HEK293 (cell line): ENCODE measurements at regions not wholly inside any gene's neighbourhood (a gene's known extent, or its start where the extent isn't known, plus 50 kb on each side); places are given as distances from the start of the nearest gene placed in this dataset.

Experiments
- CTCF ChIA-PET: fragments of 350-600 bp; formaldehyde crosslinking; extraction: SDS; loops from one replicate; lab custom pipeline; 2021; ENCODE audit warnings: antibody characterized with exemption; lab: Yijun Ruan, JAX
- POLR2A ChIA-PET: fragments of 300-600 bp; formaldehyde crosslinking; extraction: SDS; loops from one replicate; lab custom pipeline; 2020; ENCODE audit warnings: antibody characterized with exemption, inconsistent platforms; lab: Yijun Ruan, JAX
- H3K27ac ChIP-seq: fragments of 200-500 bp; sonication (Bioruptor generic); 2 replicates; pipeline ENCODE4 v1.5.1; 2014; ENCODE audit warnings: low read depth, low read length, control low read depth, inconsistent platforms; ENCODE audit errors: extremely low read depth
- H3K36me3 ChIP-seq, 2 experiments: fragments of 200-500 bp in 1 of 2; sonication (Bioruptor generic) in 1 of 2; 1 replicate in 1 of 2; 2 replicates in 1 of 2; pipeline ENCODE4 v1.5.1; 2014 to 2017; ENCODE audit warnings: inconsistent platforms in 2 of 2, low read length in 2 of 2; ENCODE audit not compliant: control insufficient read depth in 2 of 2, insufficient read depth in 1 of 2
- H3K4me1 ChIP-seq: fragments of 200-500 bp; sonication (Bioruptor generic); 2 replicates; pipeline ENCODE4 v1.5.1; 2014; ENCODE audit warnings: mild to moderate bottlenecking, low read length, inconsistent platforms; ENCODE audit not compliant: control insufficient read depth, insufficient read depth
- H3K4me3 ChIP-seq: 2 replicates; pipeline ENCODE4 v1.5.1; 2011; ENCODE audit warnings: low read depth, mild to moderate bottlenecking, control low read depth, low read length, moderate library complexity
- H3K9me3 ChIP-seq: fragments of 200-500 bp; sonication (Bioruptor generic); 2 replicates; pipeline ENCODE4 v1.5.1; 2014; ENCODE audit warnings: low read depth, low read length, inconsistent platforms; ENCODE audit not compliant: control insufficient read depth, insufficient read depth
- OVOL3 ChIP-seq: fragments of 450-650 bp; formaldehyde crosslinking; IDR thresholded peaks from 2 replicates; pipeline ENCODE4 v1.5.1; 2016; ENCODE audit warnings: missing biosample characterization, missing genetic modification characterization
- SP7 ChIP-seq: fragments of 450-650 bp; formaldehyde crosslinking; IDR thresholded peaks from 2 replicates; pipeline ENCODE4 v1.5.1; 2016; ENCODE audit warnings: missing biosample characterization, missing genetic modification characterization
- ZNF10 ChIP-seq: fragments of 450-650 bp; formaldehyde crosslinking; IDR thresholded peaks from 2 replicates; pipeline ENCODE4 v1.5.1; 2017; ENCODE audit warnings: missing biosample characterization, missing genetic modification characterization
- ZNF140 ChIP-seq: fragments of 450-650 bp; formaldehyde crosslinking; IDR thresholded peaks from 2 replicates; pipeline ENCODE4 v1.5.1; 2016; ENCODE audit warnings: missing biosample characterization, missing genetic modification characterization
- ZNF146 ChIP-seq: fragments of 450-650 bp; formaldehyde crosslinking; IDR thresholded peaks from 2 replicates; pipeline ENCODE4 v1.5.1; 2016; ENCODE audit warnings: missing biosample characterization, missing genetic modification characterization
- ZNF175 ChIP-seq: fragments of 450-650 bp; formaldehyde crosslinking; IDR thresholded peaks from 2 replicates; pipeline ENCODE4 v1.5.1; 2016; ENCODE audit warnings: missing biosample characterization, missing genetic modification characterization
- ZNF529 ChIP-seq: fragments of 450-650 bp; formaldehyde crosslinking; IDR thresholded peaks from 2 replicates; pipeline ENCODE4 v1.5.1; 2017; ENCODE audit warnings: missing genetic modification characterization, missing biosample characterization; ENCODE audit not compliant: insufficient replicate concordance
- ZNF561 ChIP-seq: fragments of 450-650 bp; IDR thresholded peaks from 2 replicates; pipeline ENCODE4 v1.5.1; 2018; ENCODE audit warnings: missing biosample characterization, missing genetic modification characterization, borderline replicate concordance
- ZNF585B ChIP-seq: fragments of 450-650 bp; formaldehyde crosslinking; IDR thresholded peaks from 2 replicates; pipeline ENCODE4 v1.5.1; 2016; ENCODE audit warnings: missing biosample characterization, missing genetic modification characterization
- ZNF626 ChIP-seq: fragments of 450-650 bp; sonication (Bioruptor Pico); formaldehyde crosslinking; IDR thresholded peaks from 2 replicates; pipeline ENCODE4 v1.5.1; 2018; ENCODE audit warnings: missing biosample characterization, missing genetic modification characterization, inconsistent platforms
- ZNF707 ChIP-seq: fragments of 450-650 bp; formaldehyde crosslinking; IDR thresholded peaks from 2 replicates; pipeline ENCODE4 v1.5.1; 2016; ENCODE audit warnings: missing biosample characterization, missing genetic modification characterization
- TF ChIP-seq, protein P1 (sequence below): fragments of 450-650 bp; formaldehyde crosslinking; IDR thresholded peaks from 2 replicates; pipeline ENCODE4 v1.5.0; 2017; ENCODE audit warnings: missing biosample characterization, missing genetic modification characterization, borderline replicate concordance
- TF ChIP-seq, protein P2 (sequence below): fragments of 450-650 bp; formaldehyde crosslinking; IDR thresholded peaks from 2 replicates; pipeline ENCODE4 v1.5.1; 2016; ENCODE audit warnings: missing biosample characterization, missing genetic modification characterization
- TF ChIP-seq, protein P3 (sequence below): fragments of 450-650 bp; formaldehyde crosslinking; IDR thresholded peaks from 2 replicates; pipeline ENCODE4 v1.5.1; 2016; ENCODE audit warnings: missing biosample characterization, missing genetic modification characterization
- TF ChIP-seq, protein P4 (sequence below): fragments of 450-650 bp; formaldehyde crosslinking; IDR thresholded peaks from 2 replicates; pipeline ENCODE4 v1.5.1; 2016; ENCODE audit warnings: missing biosample characterization, missing genetic modification characterization
- TF ChIP-seq, protein P5 (sequence below): fragments of 450-650 bp; formaldehyde crosslinking; IDR thresholded peaks from 2 replicates; pipeline ENCODE4; 2016; ENCODE audit warnings: missing biosample characterization, missing genetic modification characterization
- TF ChIP-seq, protein P6 (sequence below): fragments of 450-650 bp; formaldehyde crosslinking; IDR thresholded peaks from 2 replicates; pipeline ENCODE4 v1.5.1; 2016; ENCODE audit warnings: missing biosample characterization, missing genetic modification characterization

DNA sequence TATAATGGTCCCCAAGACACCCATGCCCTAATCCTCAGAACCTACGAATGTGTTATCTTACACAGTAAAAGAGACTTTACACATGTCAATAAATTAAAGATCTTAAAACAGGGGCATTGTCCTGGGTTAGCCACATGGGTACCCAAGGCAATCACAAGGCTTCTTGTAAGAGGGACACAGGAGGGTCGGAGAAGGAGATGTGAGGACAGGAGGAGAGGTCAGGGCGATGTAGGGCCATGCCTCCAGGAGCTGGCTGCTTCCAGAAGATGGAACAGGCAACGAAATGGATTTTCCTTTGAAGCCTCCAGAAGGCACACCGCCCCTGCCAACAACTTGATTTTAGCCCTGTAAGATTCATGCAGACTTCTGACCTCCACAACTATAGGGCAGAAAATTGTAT is 262.7 kb downstream of the MEX3B start (continued):
- TF ChIP-seq, protein P1, sequence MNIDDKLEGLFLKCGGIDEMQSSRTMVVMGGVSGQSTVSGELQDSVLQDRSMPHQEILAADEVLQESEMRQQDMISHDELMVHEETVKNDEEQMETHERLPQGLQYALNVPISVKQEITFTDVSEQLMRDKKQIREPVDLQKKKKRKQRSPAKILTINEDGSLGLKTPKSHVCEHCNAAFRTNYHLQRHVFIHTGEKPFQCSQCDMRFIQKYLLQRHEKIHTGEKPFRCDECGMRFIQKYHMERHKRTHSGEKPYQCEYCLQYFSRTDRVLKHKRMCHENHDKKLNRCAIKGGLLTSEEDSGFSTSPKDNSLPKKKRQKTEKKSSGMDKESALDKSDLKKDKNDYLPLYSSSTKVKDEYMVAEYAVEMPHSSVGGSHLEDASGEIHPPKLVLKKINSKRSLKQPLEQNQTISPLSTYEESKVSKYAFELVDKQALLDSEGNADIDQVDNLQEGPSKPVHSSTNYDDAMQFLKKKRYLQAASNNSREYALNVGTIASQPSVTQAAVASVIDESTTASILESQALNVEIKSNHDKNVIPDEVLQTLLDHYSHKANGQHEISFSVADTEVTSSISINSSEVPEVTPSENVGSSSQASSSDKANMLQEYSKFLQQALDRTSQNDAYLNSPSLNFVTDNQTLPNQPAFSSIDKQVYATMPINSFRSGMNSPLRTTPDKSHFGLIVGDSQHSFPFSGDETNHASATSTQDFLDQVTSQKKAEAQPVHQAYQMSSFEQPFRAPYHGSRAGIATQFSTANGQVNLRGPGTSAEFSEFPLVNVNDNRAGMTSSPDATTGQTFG (tag by site-specific recombination) = no peak
- TF ChIP-seq ZNF585B (tag by site-specific recombination) (no peak), ZNF175 (tag by site-specific recombination) (no peak), ZNF146 (tag by site-specific recombination) (no peak)
- TF ChIP-seq, protein P2, sequence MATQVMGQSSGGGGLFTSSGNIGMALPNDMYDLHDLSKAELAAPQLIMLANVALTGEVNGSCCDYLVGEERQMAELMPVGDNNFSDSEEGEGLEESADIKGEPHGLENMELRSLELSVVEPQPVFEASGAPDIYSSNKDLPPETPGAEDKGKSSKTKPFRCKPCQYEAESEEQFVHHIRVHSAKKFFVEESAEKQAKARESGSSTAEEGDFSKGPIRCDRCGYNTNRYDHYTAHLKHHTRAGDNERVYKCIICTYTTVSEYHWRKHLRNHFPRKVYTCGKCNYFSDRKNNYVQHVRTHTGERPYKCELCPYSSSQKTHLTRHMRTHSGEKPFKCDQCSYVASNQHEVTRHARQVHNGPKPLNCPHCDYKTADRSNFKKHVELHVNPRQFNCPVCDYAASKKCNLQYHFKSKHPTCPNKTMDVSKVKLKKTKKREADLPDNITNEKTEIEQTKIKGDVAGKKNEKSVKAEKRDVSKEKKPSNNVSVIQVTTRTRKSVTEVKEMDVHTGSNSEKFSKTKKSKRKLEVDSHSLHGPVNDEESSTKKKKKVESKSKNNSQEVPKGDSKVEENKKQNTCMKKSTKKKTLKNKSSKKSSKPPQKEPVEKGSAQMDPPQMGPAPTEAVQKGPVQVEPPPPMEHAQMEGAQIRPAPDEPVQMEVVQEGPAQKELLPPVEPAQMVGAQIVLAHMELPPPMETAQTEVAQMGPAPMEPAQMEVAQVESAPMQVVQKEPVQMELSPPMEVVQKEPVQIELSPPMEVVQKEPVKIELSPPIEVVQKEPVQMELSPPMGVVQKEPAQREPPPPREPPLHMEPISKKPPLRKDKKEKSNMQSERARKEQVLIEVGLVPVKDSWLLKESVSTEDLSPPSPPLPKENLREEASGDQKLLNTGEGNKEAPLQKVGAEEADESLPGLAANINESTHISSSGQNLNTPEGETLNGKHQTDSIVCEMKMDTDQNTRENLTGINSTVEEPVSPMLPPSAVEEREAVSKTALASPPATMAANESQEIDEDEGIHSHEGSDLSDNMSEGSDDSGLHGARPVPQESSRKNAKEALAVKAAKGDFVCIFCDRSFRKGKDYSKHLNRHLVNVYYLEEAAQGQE (tag by site-specific recombination) = no peak
- TF ChIP-seq, protein P3, sequence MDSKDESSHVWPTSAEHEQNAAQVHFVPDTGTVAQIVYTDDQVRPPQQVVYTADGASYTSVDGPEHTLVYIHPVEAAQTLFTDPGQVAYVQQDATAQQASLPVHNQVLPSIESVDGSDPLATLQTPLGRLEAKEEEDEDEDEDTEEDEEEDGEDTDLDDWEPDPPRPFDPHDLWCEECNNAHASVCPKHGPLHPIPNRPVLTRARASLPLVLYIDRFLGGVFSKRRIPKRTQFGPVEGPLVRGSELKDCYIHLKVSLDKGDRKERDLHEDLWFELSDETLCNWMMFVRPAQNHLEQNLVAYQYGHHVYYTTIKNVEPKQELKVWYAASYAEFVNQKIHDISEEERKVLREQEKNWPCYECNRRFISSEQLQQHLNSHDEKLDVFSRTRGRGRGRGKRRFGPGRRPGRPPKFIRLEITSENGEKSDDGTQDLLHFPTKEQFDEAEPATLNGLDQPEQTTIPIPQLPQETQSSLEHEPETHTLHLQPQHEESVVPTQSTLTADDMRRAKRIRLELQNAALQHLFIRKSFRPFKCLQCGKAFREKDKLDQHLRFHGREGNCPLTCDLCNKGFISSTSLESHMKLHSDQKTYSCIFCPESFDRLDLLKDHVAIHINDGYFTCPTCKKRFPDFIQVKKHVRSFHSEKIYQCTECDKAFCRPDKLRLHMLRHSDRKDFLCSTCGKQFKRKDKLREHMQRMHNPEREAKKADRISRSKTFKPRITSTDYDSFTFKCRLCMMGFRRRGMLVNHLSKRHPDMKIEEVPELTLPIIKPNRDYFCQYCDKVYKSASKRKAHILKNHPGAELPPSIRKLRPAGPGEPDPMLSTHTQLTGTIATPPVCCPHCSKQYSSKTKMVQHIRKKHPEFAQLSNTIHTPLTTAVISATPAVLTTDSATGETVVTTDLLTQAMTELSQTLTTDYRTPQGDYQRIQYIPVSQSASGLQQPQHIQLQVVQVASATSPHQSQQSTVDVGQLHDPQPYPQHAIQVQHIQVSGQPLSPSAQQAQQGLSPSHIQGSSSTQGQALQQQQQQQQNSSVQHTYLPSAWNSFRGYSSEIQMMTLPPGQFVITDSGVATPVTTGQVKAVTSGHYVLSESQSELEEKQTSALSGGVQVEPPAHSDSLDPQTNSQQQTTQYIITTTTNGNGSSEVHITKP = no peak

DNA sequence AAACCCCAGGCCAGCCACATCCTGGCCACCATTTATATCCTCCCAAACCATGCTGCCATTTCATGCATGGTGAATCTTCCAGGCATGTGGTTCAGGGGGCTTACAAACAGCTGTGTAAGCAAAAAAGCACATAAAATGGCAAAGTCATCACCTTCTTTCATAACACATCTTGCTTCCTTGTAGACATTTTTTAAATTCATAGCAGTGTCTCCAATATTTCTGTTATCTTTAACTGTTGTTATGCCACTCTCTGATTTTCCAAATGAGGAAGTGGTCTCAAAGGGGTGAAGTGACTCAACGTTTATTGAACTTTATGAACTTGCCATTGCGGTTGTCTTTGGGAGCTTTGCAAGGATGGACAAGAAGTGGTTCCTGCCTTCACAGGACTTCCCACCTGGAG is 264.4 kb downstream of the MEX3B start:
- POLR2A ChIA-PET = no interaction called here
- no peaks in the 10 kb centered on the region for H3K4me1 ChIP-seq
- TF ChIP-seq, protein P4, sequence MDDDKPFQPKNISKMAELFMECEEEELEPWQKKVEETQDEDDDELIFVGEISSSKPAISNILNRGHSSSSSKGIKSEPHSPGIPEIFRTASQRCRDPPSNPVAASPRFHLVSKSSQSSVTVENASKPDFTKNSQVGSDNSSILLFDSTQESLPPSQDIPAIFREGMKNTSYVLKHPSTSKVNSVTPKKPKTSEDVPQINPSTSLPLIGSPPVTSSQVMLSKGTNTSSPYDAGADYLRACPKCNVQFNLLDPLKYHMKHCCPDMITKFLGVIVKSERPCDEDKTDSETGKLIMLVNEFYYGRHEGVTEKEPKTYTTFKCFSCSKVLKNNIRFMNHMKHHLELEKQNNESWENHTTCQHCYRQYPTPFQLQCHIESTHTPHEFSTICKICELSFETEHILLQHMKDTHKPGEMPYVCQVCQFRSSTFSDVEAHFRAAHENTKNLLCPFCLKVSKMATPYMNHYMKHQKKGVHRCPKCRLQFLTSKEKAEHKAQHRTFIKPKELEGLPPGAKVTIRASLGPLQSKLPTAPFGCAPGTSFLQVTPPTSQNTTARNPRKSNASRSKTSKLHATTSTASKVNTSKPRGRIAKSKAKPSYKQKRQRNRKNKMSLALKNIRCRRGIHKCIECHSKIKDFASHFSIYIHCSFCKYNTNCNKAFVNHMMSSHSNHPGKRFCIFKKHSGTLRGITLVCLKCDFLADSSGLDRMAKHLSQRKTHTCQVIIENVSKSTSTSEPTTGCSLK = no peak
- TF ChIP-seq ZNF707 (tag by site-specific recombination) = no peak
- TF ChIP-seq, all 188 proteins: peak for 0
- H3K27ac ChIP-seq = no peak overlapping the region
- H3K36me3 ChIP-seq = no peaks in the 10 kb centered on the region
- CTCF ChIA-PET = interaction anchor here (0.7 kb wide), 1 partner anchor 897 kb away, joined by 5 read pairs; no protein-coding TSS in a partner anchor
- no peak overlapping the region for H3K4me3 ChIP-seq
- no peaks in the 10 kb centered on the region for H3K9me3 ChIP-seq

DNA sequence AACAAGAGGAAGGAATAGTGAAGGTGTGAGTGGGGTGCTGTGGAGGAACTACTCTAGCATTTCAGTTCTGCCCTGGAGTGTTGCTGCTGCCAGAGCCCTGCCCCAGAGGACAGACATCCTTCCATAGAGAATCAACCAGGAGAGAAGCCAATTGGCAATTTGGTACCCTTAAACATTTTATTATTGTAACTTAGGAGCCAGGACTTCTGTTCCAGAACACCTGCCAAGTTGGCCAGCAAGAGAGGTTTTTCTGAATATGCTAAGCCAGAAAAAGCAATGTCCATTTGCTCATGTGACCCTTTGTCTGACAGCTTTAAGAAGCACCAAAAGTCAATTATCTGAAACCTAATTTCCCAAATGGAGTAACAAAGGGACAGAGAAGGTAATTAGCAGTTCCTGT is 264.9 kb downstream of the MEX3B start:
- H3K36me3 ChIP-seq = no peaks in the 10 kb centered on the region
- H3K4me3 ChIP-seq = no peak overlapping the region
- H3K9me3 ChIP-seq = no peaks in the 10 kb centered on the region
- H3K4me1 ChIP-seq = no peaks in the 10 kb centered on the region
- H3K27ac ChIP-seq = no peak overlapping the region
- ChIA-PET CTCF (no interaction called here), POLR2A (no interaction called here)
- TF ChIP-seq ZNF529 (tag by site-specific recombination) (no peak), OVOL3 (tag by site-specific recombination) (no peak), ZNF10 (tag by site-specific recombination) (no peak), ZNF561 (tag by site-specific recombination) (no peak), SP7 (no peak), ZNF626 (tag by site-specific recombination) (no peak), ZNF140 (tag by site-specific recombination) (no peak)
- TF ChIP-seq, protein P5, sequence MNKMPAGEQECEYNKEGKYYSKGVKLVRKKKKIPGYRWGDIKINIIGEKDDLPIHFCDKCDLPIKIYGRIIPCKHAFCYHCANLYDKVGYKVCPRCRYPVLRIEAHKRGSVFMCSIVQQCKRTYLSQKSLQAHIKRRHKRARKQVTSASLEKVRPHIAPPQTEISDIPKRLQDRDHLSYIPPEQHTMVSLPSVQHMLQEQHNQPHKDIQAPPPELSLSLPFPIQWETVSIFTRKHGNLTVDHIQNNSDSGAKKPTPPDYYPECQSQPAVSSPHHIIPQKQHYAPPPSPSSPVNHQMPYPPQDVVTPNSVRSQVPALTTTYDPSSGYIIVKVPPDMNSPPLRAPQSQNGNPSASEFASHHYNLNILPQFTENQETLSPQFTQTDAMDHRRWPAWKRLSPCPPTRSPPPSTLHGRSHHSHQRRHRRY (tag by site-specific recombination) = no peak
- TF ChIP-seq, protein P6, sequence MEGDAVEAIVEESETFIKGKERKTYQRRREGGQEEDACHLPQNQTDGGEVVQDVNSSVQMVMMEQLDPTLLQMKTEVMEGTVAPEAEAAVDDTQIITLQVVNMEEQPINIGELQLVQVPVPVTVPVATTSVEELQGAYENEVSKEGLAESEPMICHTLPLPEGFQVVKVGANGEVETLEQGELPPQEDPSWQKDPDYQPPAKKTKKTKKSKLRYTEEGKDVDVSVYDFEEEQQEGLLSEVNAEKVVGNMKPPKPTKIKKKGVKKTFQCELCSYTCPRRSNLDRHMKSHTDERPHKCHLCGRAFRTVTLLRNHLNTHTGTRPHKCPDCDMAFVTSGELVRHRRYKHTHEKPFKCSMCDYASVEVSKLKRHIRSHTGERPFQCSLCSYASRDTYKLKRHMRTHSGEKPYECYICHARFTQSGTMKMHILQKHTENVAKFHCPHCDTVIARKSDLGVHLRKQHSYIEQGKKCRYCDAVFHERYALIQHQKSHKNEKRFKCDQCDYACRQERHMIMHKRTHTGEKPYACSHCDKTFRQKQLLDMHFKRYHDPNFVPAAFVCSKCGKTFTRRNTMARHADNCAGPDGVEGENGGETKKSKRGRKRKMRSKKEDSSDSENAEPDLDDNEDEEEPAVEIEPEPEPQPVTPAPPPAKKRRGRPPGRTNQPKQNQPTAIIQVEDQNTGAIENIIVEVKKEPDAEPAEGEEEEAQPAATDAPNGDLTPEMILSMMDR (tag by site-specific recombination) = no peak
